Nephron progenitor cell (in vitro differentiated cells): ENCODE measurements at regions not wholly inside any gene's neighbourhood (a gene's known extent, or its start where the extent isn't known, plus 50 kb on each side); places are given as distances from the start of the nearest gene placed in this dataset.

Source experiments
- DNase-seq: peaks from one replicate; pipeline ENCODE4 v3.0.0; 2021
- H3K27ac Mint-ChIP-seq: 2 replicates; pipeline ENCODE4 v1.8.0; 2021; ENCODE audit warnings: mild to moderate bottlenecking, moderate library complexity, mixed read lengths
- H3K27me3 Mint-ChIP-seq: 2 replicates; pipeline ENCODE4 v1.8.0; 2021; ENCODE audit warnings: mild to moderate bottlenecking, low read depth, mixed read lengths; ENCODE audit not compliant: poor library complexity
- H3K36me3 Mint-ChIP-seq: 2 replicates; pipeline ENCODE4 v1.8.0; 2021; ENCODE audit warnings: low read depth, mixed read lengths
- H3K4me1 Mint-ChIP-seq: 2 replicates; pipeline ENCODE4 v1.8.0; 2021; ENCODE audit warnings: mixed read lengths
- H3K4me3 Mint-ChIP-seq: 2 replicates; pipeline ENCODE4 v1.8.0; 2021; ENCODE audit warnings: mild to moderate bottlenecking, moderate library complexity, mixed read lengths
- H3K9me3 Mint-ChIP-seq: 2 replicates; pipeline ENCODE4 v1.8.0; 2021; ENCODE audit warnings: mild to moderate bottlenecking, moderate library complexity, mixed read lengths
- CTCF ChIP-seq: fragments of 200-600 bp; sonication (generic); IDR thresholded peaks from 2 replicates; pipeline ENCODE4 v1.5.0; 2021; ENCODE audit warnings: antibody characterized with exemption

- Mint-ChIP-seq H3K4me3 (no peak overlapping the region), H3K36me3 (no peaks in the 10 kb centered on the region), H3K27me3 (peaks cover 12% of the 10 kb centered on the region), H3K27ac (no peak overlapping the region), H3K4me1 (peaks cover 15% of the 10 kb centered on the region), H3K9me3 (no peaks in the 10 kb centered on the region)
- no peak for DNase-seq
- TF ChIP-seq CTCF: no peak
Measured at GRCh38 chr5:158170534-158170933, 311.6 kb upstream of the CLINT1 start.

GRCh38 chr5:158170060-158170459, 311.1 kb upstream of the CLINT1 start:
- peaks cover 10% of the 10 kb centered on the region for H3K4me1 Mint-ChIP-seq
- H3K27me3 Mint-ChIP-seq: peaks cover 12% of the 10 kb centered on the region
- no peak for DNase-seq
- H3K9me3 Mint-ChIP-seq: no peaks in the 10 kb centered on the region
- no peak for TF ChIP-seq CTCF
- no peak overlapping the region for H3K27ac Mint-ChIP-seq
- H3K4me3 Mint-ChIP-seq: no peak overlapping the region
- H3K36me3 Mint-ChIP-seq: no peaks in the 10 kb centered on the region

GRCh38 chr5:158166424-158166823, 307.5 kb upstream of the CLINT1 start:
- Mint-ChIP-seq H3K4me1 (peaks cover 26% of the 10 kb centered on the region), H3K9me3 (no peaks in the 10 kb centered on the region), H3K27me3 (peaks cover 7% of the 10 kb centered on the region), H3K4me3 (no peak overlapping the region), H3K27ac (peak overlapping the region; percentile 13), H3K36me3 (no peaks in the 10 kb centered on the region)
- TF ChIP-seq CTCF: no peak
- no peak for DNase-seq

GRCh38 chr5:158165647-158166046, 306.7 kb upstream of the CLINT1 start:
- no peak overlapping the region for H3K4me3 Mint-ChIP-seq
- H3K27ac Mint-ChIP-seq: no peak overlapping the region
- peaks cover 31% of the 10 kb centered on the region for H3K4me1 Mint-ChIP-seq
- peaks cover 3% of the 10 kb centered on the region for H3K27me3 Mint-ChIP-seq
- H3K9me3 Mint-ChIP-seq: no peaks in the 10 kb centered on the region
- TF ChIP-seq CTCF: no peak
- no peaks in the 10 kb centered on the region for H3K36me3 Mint-ChIP-seq
- DNase-seq: no peak

- H3K36me3 Mint-ChIP-seq: no peaks in the 10 kb centered on the region
- no peak for TF ChIP-seq CTCF
- DNase-seq: no peak
- H3K27me3 Mint-ChIP-seq: peaks cover 7% of the 10 kb centered on the region
- peaks cover 31% of the 10 kb centered on the region for H3K4me1 Mint-ChIP-seq
- H3K27ac Mint-ChIP-seq: no peak overlapping the region
- no peak overlapping the region for H3K4me3 Mint-ChIP-seq
- no peaks in the 10 kb centered on the region for H3K9me3 Mint-ChIP-seq
Measured at GRCh38 chr5:158164296-158165047, 305.5 kb upstream of the CLINT1 start.
